Astrocyte of the cerebellum (primary cell): ENCODE measurements at regions not wholly inside any gene's neighbourhood (a gene's known extent, or its start where the extent isn't known, plus 50 kb on each side); places are given as distances from the start of the nearest gene placed in this dataset.

Source experiments
- DNase-seq: peaks from one replicate; pipeline ENCODE4 v3.0.0-alpha.2; 2011; ENCODE audit warnings: low read depth
- H3K4me3 ChIP-seq: 2 replicates; pipeline ENCODE4 v1.5.1; 2011; ENCODE audit warnings: mild to moderate bottlenecking, low read depth, low read length, moderate library complexity
- CTCF ChIP-seq: IDR thresholded peaks from 2 replicates; pipeline ENCODE4 v1.5.1; 2012; ENCODE audit warnings: low read length, low read depth, moderate library complexity, mild to moderate bottlenecking; ENCODE audit errors: missing control alignments
- in situ Hi-C: cut with HindIII; loops from 2 replicates; pipeline ENCODE4 v1.10.0; 2017; ENCODE audit warnings: low sequenced_read_pairs

DNA sequence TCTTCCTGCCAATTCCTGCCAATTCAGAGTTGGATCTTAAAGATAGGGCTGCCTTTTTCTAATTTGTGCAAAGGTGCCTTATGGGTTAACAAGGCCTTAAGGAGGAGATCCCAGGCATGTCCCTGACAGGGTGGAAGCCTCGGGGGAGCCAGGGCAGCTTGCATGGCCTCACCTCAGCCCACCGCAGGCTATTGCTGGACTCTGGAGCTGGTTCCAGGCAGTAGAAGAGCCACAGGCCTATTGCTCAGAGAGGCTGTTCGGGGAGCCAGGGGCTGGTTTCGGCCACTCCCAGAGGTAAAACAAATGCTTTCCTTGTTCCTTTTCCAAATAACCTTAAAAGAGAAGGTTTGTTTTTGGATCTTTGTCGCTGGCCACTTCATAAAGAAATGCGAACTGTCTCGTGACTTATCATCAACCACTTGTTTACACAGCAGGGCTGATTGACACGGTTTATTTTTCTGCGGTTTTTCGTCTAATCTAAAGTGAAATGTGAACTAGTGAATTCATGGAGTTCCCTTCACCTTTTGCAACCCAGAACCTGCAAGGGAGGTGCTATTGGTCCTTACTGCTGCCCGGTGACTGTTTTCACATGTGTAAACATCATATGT, 108.6 kb downstream of the APOB start:
- no peak overlapping the region for H3K4me3 ChIP-seq
- no peak for TF ChIP-seq CTCF
- in situ Hi-C loops: no loop called here
- no peak for DNase-seq

- DNase-seq: no peak
- TF ChIP-seq CTCF: no peak
- in situ Hi-C loops: no loop called here
- no peak overlapping the region for H3K4me3 ChIP-seq
These were observed 109.6 kb downstream of the APOB start for GRCh38 chr2:20934236-20934635.

DNA sequence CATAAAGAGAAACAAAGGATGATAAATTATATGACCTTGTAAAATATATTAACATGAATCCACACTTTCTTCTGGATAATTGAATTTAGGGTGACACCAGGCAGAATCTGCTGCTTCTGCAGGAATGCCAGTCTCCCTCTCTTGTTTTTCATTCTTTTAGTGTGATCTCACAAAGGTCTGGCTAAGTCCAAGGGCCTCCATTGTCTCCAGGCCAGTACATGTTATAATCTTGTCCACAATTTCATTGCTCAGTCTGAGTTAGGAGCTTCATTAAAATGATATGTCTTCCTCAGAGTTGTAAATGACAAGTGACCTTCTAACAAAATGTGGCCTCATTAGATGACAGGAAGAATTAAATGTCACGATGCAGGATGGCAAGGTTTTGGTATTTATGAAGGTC, 110.2 kb downstream of the APOB start:
- DNase-seq: no peak
- TF ChIP-seq CTCF: no peak
- no peak overlapping the region for H3K4me3 ChIP-seq
- in situ Hi-C loops: no loop called here

DNA sequence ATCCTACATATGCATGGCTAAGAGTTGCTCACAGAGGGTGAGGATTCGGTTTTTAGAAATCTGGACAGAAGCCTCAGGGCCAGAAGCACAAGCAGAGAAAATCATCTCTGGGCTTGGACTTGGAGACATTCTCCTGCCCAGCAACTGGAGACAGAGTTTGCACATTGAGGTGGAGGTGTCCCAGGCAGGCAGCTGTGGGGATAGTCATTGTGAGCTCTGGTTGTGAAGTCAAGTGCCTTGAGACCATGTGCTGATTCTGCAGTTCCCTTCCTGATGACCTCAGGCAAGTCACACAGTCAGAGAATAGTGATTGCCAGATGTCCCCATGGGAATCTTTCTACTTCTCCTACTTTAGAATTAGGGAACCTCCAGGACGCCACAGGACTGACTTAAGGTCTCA, 108.4 kb upstream of the LDAH start:
- H3K4me3 ChIP-seq: no peak overlapping the region
- no peak for TF ChIP-seq CTCF
- no peak for DNase-seq
- in situ Hi-C loops: no loop called here

- in situ Hi-C loops: no loop called here
- no peak for TF ChIP-seq CTCF
- H3K4me3 ChIP-seq: no peak overlapping the region
- peak; percentile 16 for DNase-seq
These were observed 108.0 kb upstream of the LDAH start for GRCh38 chr2:20930928-20931327.

DNA sequence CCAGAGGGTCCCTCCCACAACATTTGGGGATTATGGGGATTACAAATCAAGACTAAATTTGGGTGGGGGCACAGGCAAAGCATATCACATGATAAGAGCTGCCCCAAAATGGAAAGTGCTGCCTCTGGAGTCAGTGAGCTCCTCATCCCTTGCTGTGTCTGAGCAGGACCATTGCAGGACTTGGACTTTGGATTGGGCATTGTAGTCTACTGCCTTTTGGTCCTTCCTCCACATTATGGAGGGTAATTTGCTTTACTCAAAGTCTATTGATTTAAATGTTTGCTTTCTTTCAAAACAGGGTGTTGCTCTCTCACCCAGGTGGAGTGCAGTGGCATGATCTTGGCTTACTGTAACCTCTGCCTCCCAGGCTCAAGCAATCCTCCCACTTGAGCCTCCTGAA, 106.8 kb upstream of the LDAH start:
- in situ Hi-C loops: no loop called here
- TF ChIP-seq CTCF: no peak
- DNase-seq: no peak
- H3K4me3 ChIP-seq: no peak overlapping the region

- in situ Hi-C loops: no loop called here
- no peak for DNase-seq
- no peak for TF ChIP-seq CTCF
- no peak overlapping the region for H3K4me3 ChIP-seq
These were observed 105.7 kb upstream of the LDAH start for GRCh38 chr2:20928617-20929016.
